ENCODE measurements at regions not wholly inside any gene's neighbourhood (a gene's known extent, or its start where the extent isn't known, plus 50 kb on each side); places are given as distances from the start of the nearest gene placed in this dataset.

DNA sequence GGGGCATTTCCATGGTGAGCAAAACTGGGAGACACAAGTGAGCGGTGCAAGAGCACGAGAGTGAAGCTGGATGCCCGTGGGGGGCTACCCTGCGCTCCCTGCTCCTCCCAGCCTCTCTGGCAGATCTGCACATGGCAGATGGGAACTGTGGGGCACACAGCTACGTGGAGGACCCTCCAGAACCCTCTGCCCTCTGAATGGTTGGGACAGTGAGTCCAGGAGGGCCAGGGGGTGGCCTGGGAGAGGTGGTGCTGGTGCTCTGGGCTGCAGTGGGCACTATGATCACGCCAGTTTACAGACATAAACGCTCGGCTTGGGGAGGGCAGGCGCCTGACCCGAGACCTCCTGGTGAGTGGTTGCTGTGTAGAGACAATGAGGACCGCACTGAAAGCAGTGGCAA, 205.9 kb downstream of the CTTN start:
- no peak for TF ChIP-seq EZH2phosphoT487 (IDR thresholded peaks at IDR 0.05; ENCODE audit: insufficient read depth, low read depth)
- no peak for TF ChIP-seq EZH2 (IDR thresholded peaks at IDR 0.05; ENCODE audit: insufficient read depth, poor library complexity, severe bottlenecking)

All from GM23248 (cell line).